Breast epithelium (tissue), 4 donors: ENCODE measurements at regions not wholly inside any gene's neighbourhood (a gene's known extent, or its start where the extent isn't known, plus 50 kb on each side); places are given as distances from the start of the nearest gene placed in this dataset.

Experiments
- DNase-seq, 2 donors: peaks; one replicate each; pipeline ENCODE4 v3.0.0-alpha.2; 2019; ENCODE audit warnings: low spot score in 2 of 2
- H3K27ac ChIP-seq, 2 donors: fragments of 200-600 bp; sonication (generic) in 1 of 2; one replicate each; pipeline ENCODE4 v1.5.1; 2016 to 2019; ENCODE audit warnings: mild to moderate bottlenecking in 1 of 2
- H3K27me3 ChIP-seq, 2 donors: fragments of 200-600 bp; sonication (generic) in 1 of 2; one replicate each; pipeline versions ENCODE4 v1.5.1 to v1.6.0; 2017 to 2019; ENCODE audit warnings: control low read depth in 1 of 2, mild to moderate bottlenecking in 1 of 2
- H3K36me3 ChIP-seq: fragments of 200-600 bp; one replicate; pipeline ENCODE4 v1.5.1; 2019
- H3K4me1 ChIP-seq, 2 donors: fragments of 200-600 bp; sonication (generic); one replicate each; pipeline ENCODE4 v1.5.1; 2016 to 2019; ENCODE audit warnings: control low read depth in 1 of 2
- H3K4me3 ChIP-seq, 3 donors: fragments of 200-600 bp; sonication (generic); 1 replicate in 2 of 3; 2 replicates in 1 of 3; pipeline ENCODE4 v1.5.1; 2016 to 2019; ENCODE audit warnings: mild to moderate bottlenecking in 3 of 3, moderate library complexity in 2 of 3
- H3K9me3 ChIP-seq, 2 donors: fragments of 200-600 bp; sonication (generic) in 1 of 2; one replicate each; pipeline ENCODE4 v1.5.1; 2016 to 2019; ENCODE audit warnings: control low read depth in 1 of 2
- POLR2A ChIP-seq: fragments of 450-650 bp; IDR thresholded peaks from one replicate; pipeline ENCODE4 v1.6.1; 2016; ENCODE audit warnings: antibody characterized with exemption, mild to moderate bottlenecking, moderate library complexity
- POLR2AphosphoS5 ChIP-seq, 3 donors: sonication (generic); formaldehyde crosslinking; IDR thresholded peaks; one replicate each; pipeline ENCODE4 v1.6.1; 2017; ENCODE audit warnings: antibody characterized with exemption in 3 of 3
- intact Hi-C: fragments of 100-400 bp; cut with DNase I; formaldehyde crosslinking; loops from one replicate; pipeline ENCODE4 v1.15.1; 2023; ENCODE audit warnings: low total_unique reads
- TF ChIP-seq, protein P1 (sequence below), 3 donors: fragments of 450-650 bp; IDR thresholded peaks; one replicate each; pipeline ENCODE4 v1.5.1; 2016 to 2017; ENCODE audit warnings: antibody characterized with exemption in 3 of 3, mild to moderate bottlenecking in 3 of 3, moderate library complexity in 3 of 3

DNA sequence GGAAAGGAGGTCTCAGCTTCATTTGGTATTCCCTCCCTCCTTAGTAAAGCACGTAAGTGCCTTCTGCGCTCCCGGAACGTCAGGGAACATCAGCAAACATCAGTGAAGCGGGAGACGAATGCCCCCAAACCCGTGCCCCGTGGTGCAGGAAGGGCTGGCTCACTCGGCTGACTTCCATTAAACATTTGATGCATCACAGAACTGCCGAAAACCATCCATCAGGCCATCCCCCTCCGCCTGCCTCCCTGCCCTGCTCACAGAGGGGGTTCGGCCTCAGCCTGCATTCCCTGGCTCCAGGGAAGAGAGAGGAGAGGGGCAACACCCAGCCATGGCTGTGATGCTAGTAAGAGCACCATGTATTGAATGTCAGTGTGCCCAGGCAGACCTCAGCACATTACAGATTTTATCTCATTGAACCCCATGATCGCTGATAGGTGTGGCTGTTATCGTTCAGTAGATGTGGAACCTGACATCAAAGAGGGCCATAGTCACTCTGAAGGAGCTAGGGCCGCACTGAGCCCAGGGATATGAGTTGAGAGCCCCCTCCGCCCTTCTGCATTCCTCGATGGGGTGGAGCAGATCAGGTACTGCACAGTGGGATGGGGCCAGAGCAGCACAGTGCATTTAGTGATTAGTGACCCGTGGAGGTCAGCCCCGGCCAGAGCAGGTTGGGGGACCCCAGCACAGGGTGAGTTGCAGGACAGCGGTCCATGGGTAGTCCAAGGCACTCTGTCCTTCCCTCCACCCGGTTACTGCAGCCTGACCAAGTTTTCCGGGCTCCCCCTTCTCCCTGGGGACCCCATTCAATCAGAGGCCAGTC is 146.4 kb downstream of the RPS24 start:
- Histone ChIP-seq H3K4me1 (no peaks in the 10 kb centered on the region), H3K36me3 (no peaks in the 10 kb centered on the region), H3K4me3 (no peak overlapping the region), H3K27ac (no peak overlapping the region), H3K27me3 (no peaks in the 10 kb centered on the region), H3K9me3 (no peaks in the 10 kb centered on the region)
- DNase-seq = no peak
- intact Hi-C loops = no loop called here
- TF ChIP-seq POLR2AphosphoS5 (IDR thresholded peaks at IDR 0.05) = no peak
- TF ChIP-seq POLR2A = no peak
- TF ChIP-seq, protein P1, sequence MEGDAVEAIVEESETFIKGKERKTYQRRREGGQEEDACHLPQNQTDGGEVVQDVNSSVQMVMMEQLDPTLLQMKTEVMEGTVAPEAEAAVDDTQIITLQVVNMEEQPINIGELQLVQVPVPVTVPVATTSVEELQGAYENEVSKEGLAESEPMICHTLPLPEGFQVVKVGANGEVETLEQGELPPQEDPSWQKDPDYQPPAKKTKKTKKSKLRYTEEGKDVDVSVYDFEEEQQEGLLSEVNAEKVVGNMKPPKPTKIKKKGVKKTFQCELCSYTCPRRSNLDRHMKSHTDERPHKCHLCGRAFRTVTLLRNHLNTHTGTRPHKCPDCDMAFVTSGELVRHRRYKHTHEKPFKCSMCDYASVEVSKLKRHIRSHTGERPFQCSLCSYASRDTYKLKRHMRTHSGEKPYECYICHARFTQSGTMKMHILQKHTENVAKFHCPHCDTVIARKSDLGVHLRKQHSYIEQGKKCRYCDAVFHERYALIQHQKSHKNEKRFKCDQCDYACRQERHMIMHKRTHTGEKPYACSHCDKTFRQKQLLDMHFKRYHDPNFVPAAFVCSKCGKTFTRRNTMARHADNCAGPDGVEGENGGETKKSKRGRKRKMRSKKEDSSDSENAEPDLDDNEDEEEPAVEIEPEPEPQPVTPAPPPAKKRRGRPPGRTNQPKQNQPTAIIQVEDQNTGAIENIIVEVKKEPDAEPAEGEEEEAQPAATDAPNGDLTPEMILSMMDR (IDR thresholded peaks at IDR 0.05) = no peak

DNA sequence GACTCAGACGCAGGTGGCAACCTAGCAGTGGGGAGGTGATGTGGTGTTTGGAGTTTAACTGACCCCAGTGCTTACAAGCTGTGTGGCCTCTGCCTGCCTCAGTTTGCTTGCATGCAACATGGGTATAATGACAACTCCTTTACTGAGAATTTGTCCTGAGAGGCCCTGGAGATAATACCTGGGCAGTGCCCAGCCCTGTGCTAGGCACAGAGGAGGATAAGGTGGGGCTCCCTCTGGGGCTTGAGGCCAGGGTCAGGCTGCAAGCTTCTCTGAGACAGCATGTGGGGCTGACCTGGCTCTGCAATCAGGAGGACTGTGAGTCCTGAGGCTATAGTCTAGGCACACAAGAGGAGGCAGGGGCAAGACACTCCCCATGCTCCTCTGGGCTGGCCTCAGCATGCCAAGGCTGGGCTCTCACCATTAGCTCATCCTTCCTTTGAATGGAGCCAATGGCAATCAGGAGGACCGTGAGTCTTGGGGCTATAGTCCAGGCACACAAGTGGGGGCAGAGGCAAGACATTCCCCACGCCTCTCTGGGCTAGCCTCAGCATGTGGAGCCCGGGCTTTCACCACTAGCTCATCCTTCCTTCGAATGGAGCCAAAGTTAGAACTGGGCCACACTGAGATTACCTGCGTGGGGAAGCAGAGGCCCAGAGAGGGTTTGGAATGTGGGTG is 147.9 kb downstream of the RPS24 start:
- H3K9me3 ChIP-seq = no peaks in the 10 kb centered on the region
- no peak for DNase-seq
- no peak overlapping the region for H3K27ac ChIP-seq
- no peaks in the 10 kb centered on the region for H3K27me3 ChIP-seq
- TF ChIP-seq, protein P1 (IDR thresholded peaks at IDR 0.05) = no peak
- TF ChIP-seq POLR2A (no peak), POLR2AphosphoS5 (IDR thresholded peaks at IDR 0.05) (no peak)
- no peak overlapping the region for H3K4me3 ChIP-seq
- H3K4me1 ChIP-seq = no peaks in the 10 kb centered on the region
- H3K36me3 ChIP-seq = no peaks in the 10 kb centered on the region
- intact Hi-C loops = no loop called here

DNA sequence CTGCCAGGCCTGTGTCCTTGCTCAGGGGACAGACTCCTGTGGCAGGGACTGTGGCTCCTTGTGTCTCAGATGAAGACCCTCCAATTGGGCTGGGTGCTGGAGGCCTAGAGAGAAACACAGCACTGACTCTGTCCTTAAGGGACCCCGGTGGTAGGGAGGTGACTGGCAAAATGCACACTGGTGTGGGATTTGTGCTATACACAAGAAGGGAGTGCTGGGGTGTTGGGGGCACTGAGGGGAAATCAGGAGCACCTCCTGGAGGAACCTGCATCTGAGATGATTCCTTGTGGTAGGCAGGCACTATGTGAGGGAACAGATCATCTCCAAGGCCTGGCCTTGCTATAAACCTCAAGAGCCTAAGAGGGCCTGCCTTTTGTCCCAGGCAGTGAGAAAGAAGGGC is 149.2 kb downstream of the RPS24 start:
- DNase-seq = no peak
- Histone ChIP-seq H3K27ac (no peak overlapping the region), H3K36me3 (no peaks in the 10 kb centered on the region), H3K9me3 (no peaks in the 10 kb centered on the region), H3K4me1 (no peaks in the 10 kb centered on the region), H3K4me3 (no peak overlapping the region), H3K27me3 (no peaks in the 10 kb centered on the region)
- intact Hi-C loops = no loop called here
- TF ChIP-seq POLR2A (no peak), POLR2AphosphoS5 (IDR thresholded peaks at IDR 0.05) (no peak)
- TF ChIP-seq, protein P1 (IDR thresholded peaks at IDR 0.05) = no peak

DNA sequence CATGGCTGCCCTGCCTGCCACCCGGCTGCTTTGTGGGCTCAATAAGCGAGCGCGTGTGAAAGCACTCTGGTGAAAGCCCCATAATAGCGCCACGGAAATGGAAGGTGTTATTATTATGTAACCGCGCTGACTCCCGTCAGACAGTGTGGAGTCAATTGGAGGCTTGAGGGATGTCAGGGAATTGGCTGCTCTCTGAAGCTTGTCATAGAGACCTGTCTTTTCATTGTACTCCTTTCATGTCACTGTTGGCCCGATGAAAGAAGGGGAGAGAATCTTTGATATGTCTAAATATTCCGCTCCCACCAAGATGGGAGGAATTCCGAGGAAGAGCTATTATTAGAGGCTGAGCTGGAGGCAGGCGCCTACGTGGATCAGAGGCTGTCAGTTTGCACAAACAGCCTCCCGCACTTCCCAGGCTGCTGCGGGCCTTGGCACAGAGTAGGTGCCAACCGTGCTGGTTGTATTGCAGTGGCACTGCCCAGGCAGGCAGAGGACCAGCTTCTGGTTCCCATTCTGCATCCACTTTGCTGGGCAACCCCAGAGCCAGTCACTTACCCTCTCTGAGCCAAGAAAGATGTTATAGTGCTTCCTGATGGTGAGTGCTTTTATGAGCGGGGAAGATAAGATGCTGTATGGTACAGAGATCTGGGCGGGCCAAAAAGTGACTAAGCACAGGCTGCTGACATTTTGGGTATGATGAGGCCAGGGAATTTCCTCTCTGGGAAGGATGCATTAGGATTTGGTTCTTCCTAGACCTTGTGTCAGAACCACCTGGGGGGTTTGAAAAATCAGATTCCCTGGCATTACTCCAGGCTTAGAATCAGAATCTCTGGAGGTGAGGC is 151.4 kb downstream of the RPS24 start:
- intact Hi-C loops = no loop called here
- H3K27ac ChIP-seq = no peak overlapping the region
- TF ChIP-seq, protein P1 (IDR thresholded peaks at IDR 0.05) = no peak
- TF ChIP-seq POLR2AphosphoS5 (IDR thresholded peaks at IDR 0.05) (no peak), POLR2A (no peak)
- H3K9me3 ChIP-seq = no peaks in the 10 kb centered on the region
- no peak overlapping the region for H3K4me3 ChIP-seq
- H3K4me1 ChIP-seq = no peaks in the 10 kb centered on the region
- H3K36me3 ChIP-seq = no peaks in the 10 kb centered on the region
- H3K27me3 ChIP-seq = no peaks in the 10 kb centered on the region
- no peak for DNase-seq
